Kidney (tissue), 13 donors: ENCODE measurements at regions not wholly inside any gene's neighbourhood (a gene's known extent, or its start where the extent isn't known, plus 50 kb on each side); places are given as distances from the start of the nearest gene placed in this dataset.

ENCODE experiments used
- DNase-seq, 5 donors: peaks; one replicate each; pipeline ENCODE4 v3.0.0-alpha.2; 2013 to 2020
- FAIRE-seq: peaks from 2 replicates; lab custom pipeline; 2012; peaks lifted over from hg19 to GRCh38; lab: Jason Lieb, UNC
- H3K27ac ChIP-seq, 2 donors: one replicate each; pipeline ENCODE4 v1.7.0; 2013; ENCODE audit warnings: low read depth in 2 of 2, low read length in 2 of 2, inconsistent platforms in 1 of 2
- H3K27me3 ChIP-seq: one replicate; pipeline ENCODE4 v1.7.1; 2013; ENCODE audit warnings: low read length, inconsistent platforms; ENCODE audit not compliant: control insufficient read depth, insufficient read depth
- H3K36me3 ChIP-seq, 3 donors: one replicate each; pipeline versions ENCODE4 v1.7.0 to v1.7.1; 2013; ENCODE audit warnings: low read length in 3 of 3, control low read depth in 1 of 3, inconsistent platforms in 1 of 3; ENCODE audit not compliant: insufficient read depth in 3 of 3, control insufficient read depth in 2 of 3
- H3K4me1 ChIP-seq, 3 donors: one replicate each; pipeline versions ENCODE4 v1.7.0 to v1.7.1; 2013; ENCODE audit warnings: low read length in 3 of 3, inconsistent platforms in 1 of 3, low read depth in 1 of 3; ENCODE audit not compliant: control insufficient read depth in 2 of 3, insufficient read depth in 2 of 3
- H3K4me3 ChIP-seq, 3 donors: one replicate each; pipeline versions ENCODE4 v1.7.0 to v1.8.1; 2013; ENCODE audit warnings: low read length in 3 of 3, control low read depth in 1 of 3, inconsistent platforms in 1 of 3
- H3K9ac ChIP-seq, 3 donors: one replicate each; pipeline versions ENCODE4 v1.7.0 to v1.7.1; 2013; ENCODE audit warnings: low read length in 3 of 3, control low read depth in 1 of 3, inconsistent platforms in 1 of 3
- H3K9me3 ChIP-seq, 3 donors: one replicate each; pipeline versions ENCODE4 v1.7.0 to v1.7.1; 2013; ENCODE audit warnings: low read length in 3 of 3, control low read depth in 1 of 3, inconsistent platforms in 1 of 3; ENCODE audit not compliant: control insufficient read depth in 2 of 3, insufficient read depth in 1 of 3
- CTCF ChIP-seq: IDR thresholded peaks from 3 replicates; pipeline ENCODE4 v1.5.1; 2012; ENCODE audit warnings: mild to moderate bottlenecking, moderate library complexity, borderline replicate concordance; ENCODE audit not compliant: insufficient read depth; ENCODE audit errors: extremely low read depth
- intact Hi-C: fragments of 100-400 bp; cut with DNase I; formaldehyde crosslinking; loops from one replicate; pipeline ENCODE4 v1.11.1; 2022
- donor health status: control.
- donor health status: control.
- donor health status: control.
- donor health status: control.
- donor health status: control.
- donor health status: DM: yes; HTN: yes; CAD: no.
- donor health status: Normal renal cell carcinoma (clear cell type).

- intact Hi-C loops: no loop called here
- FAIRE-seq: no peak
Measured at GRCh38 chr2:139357972-139358371, 577.8 kb upstream of the NXPH2 start.

GRCh38 chr2:139354518-139354917 lies 574.3 kb upstream of the NXPH2 start:
- Histone ChIP-seq H3K9ac (no peak overlapping the region), H3K27ac (no peak overlapping the region), H3K4me3 (no peak overlapping the region), H3K27me3 (no peaks in the 10 kb centered on the region), H3K4me1 (no peaks in the 10 kb centered on the region), H3K9me3 (no peaks in the 10 kb centered on the region), H3K36me3 (no peaks in the 10 kb centered on the region)
- FAIRE-seq (no peak), DNase-seq (no peak)
- intact Hi-C loops: no loop called here
- no peak for TF ChIP-seq CTCF

More at GRCh38 chr2:139357972-139358371, 577.8 kb upstream of the NXPH2 start:
- Histone ChIP-seq H3K27me3 (no peaks in the 10 kb centered on the region), H3K27ac (no peak overlapping the region), H3K36me3 (no peaks in the 10 kb centered on the region), H3K4me1 (no peaks in the 10 kb centered on the region), H3K9me3 (no peaks in the 10 kb centered on the region), H3K9ac (no peak overlapping the region), H3K4me3 (no peak overlapping the region)
- no peak for DNase-seq
- no peak for TF ChIP-seq CTCF

GRCh38 chr2:139353874-139354273 lies 573.7 kb upstream of the NXPH2 start:
- Histone ChIP-seq H3K4me1 (no peaks in the 10 kb centered on the region), H3K27me3 (no peaks in the 10 kb centered on the region), H3K27ac (no peak overlapping the region), H3K9ac (no peak overlapping the region), H3K9me3 (no peaks in the 10 kb centered on the region), H3K4me3 (no peak overlapping the region), H3K36me3 (no peaks in the 10 kb centered on the region)
- FAIRE-seq (no peak), DNase-seq (no peak)
- intact Hi-C loops: no loop called here
- no peak for TF ChIP-seq CTCF

- no peaks in the 10 kb centered on the region for H3K27me3 ChIP-seq
- H3K27ac ChIP-seq: no peak overlapping the region
- no peaks in the 10 kb centered on the region for H3K36me3 ChIP-seq
- no peaks in the 10 kb centered on the region for H3K4me1 ChIP-seq
- no peak overlapping the region for H3K4me3 ChIP-seq
- H3K9ac ChIP-seq: no peak overlapping the region
- DNase-seq (no peak), FAIRE-seq (no peak)
- intact Hi-C loops: no loop called here
- TF ChIP-seq CTCF: no peak
- no peaks in the 10 kb centered on the region for H3K9me3 ChIP-seq
Measured at GRCh38 chr2:139317259-139317658, 537.1 kb upstream of the NXPH2 start.
